ENCODE measurements at regions not wholly inside any gene's neighbourhood (a gene's known extent, or its start where the extent isn't known, plus 50 kb on each side); places are given as distances from the start of the nearest gene placed in this dataset.
A peak's percentile ranks its signal among the peaks of the same experiment; 100 is the strongest.
"Not testable (repeated sequence)": the region's sequence is repeated elsewhere in the genome, so short reads cannot be mapped to it uniquely, and the experiment has no call there.

GRCh38 chr1:113303267-113303666 lies 87.0 kb upstream of the MAGI3 start:
- DNase-seq, result peak; percentile 41
- no peak for TF ChIP-seq CTCF (conservative IDR thresholded peaks at IDR 0.05)
- no peaks in the 10 kb centered on the region for H3K27me3 Mint-ChIP-seq (ENCODE audit: low read depth)

GRCh38 chr1:113305029-113305428 lies 85.3 kb upstream of the MAGI3 start:
- H4K8ac ChIP-seq (replicated peaks; ENCODE audit: insufficient read length, low read depth, low read length); H3K4me1 Mint-ChIP-seq; H3K9me3 Mint-ChIP-seq: not testable (repeated sequence)

More at GRCh38 chr1:113303267-113303666, 87.0 kb upstream of the MAGI3 start:
- H3K4me1 Mint-ChIP-seq, result peaks cover 2% of the 10 kb centered on the region in 2 experiments; a peak in 3 of 4 replicates
- no peak overlapping the region for H2BK15ac ChIP-seq (ENCODE audit: low read depth, low read length)
- H3K23ac ChIP-seq (ENCODE audit: insufficient read length, low read depth, low read length), result no peak overlapping the region
- no peaks in the 10 kb centered on the region for H3K4me1 ChIP-seq (ENCODE audit: insufficient read depth, low read length)
- H3K56ac ChIP-seq (ENCODE audit: insufficient read length, low read depth, low read length), result no peak overlapping the region
- no peak overlapping the region for H3K27ac Mint-ChIP-seq
- H2BK12ac ChIP-seq (ENCODE audit: insufficient read length, low read depth, low read length), result no peak overlapping the region
- H2AK5ac ChIP-seq (ENCODE audit: insufficient read length, low read length), result no peak overlapping the region
- no peak overlapping the region for H4K8ac ChIP-seq (replicated peaks; ENCODE audit: insufficient read length, low read depth, low read length)
- no peak overlapping the region for H3K9ac ChIP-seq (ENCODE audit: extremely low read depth, insufficient read length, low read length)
- no CpG with 5 or more reads among the region's 9 CpGs for WGBS (ENCODE audit: extremely low coverage, insufficient read length, low lambda C conversion rate)
- H3K9me3 Mint-ChIP-seq, result no peaks in the 10 kb centered on the region
- no peak overlapping the region for H3K4me2 ChIP-seq (ENCODE audit: insufficient read depth, insufficient read length, low read length)
- no peak overlapping the region for H4K5ac ChIP-seq (ENCODE audit: insufficient read length, low read depth, low read length)
- H2AFZ ChIP-seq (ENCODE audit: low read length), result no peak overlapping the region
- H3K27ac ChIP-seq (ENCODE audit: insufficient read length, low read depth, low read length), result no peak overlapping the region
- no peaks in the 10 kb centered on the region for H3K79me2 ChIP-seq (ENCODE audit: insufficient read depth, low read length)
- H3K4me3 Mint-ChIP-seq, result no peak overlapping the region
- H3K14ac ChIP-seq (ENCODE audit: insufficient read depth, low read length), result no peak overlapping the region
- H2BK5ac ChIP-seq (ENCODE audit: insufficient read length, low read length), result no peak overlapping the region
- no peak overlapping the region for H4K91ac ChIP-seq (ENCODE audit: insufficient read length, low read depth, low read length)
- H3K18ac ChIP-seq (ENCODE audit: insufficient read length, low read depth, low read length), result no peak overlapping the region
- no peaks in the 10 kb centered on the region for H3K27me3 ChIP-seq (ENCODE audit: insufficient read depth, low read length)
- H2BK20ac ChIP-seq (ENCODE audit: low read depth, low read length, poor library complexity, severe bottlenecking), result no peak overlapping the region
- no peaks in the 10 kb centered on the region for H3K36me3 Mint-ChIP-seq (ENCODE audit: insufficient read depth in 1 of 3, low read depth in 3 of 3)
- H3K9me3 ChIP-seq (ENCODE audit: control insufficient read depth, low read depth, low read length), result no peaks in the 10 kb centered on the region
- no peaks in the 10 kb centered on the region for H3K79me1 ChIP-seq (ENCODE audit: insufficient read depth, low read depth, low read length, poor library complexity, severe bottlenecking)
- H3T11ph ChIP-seq (ENCODE audit: low read length), result no peak overlapping the region
- H3K23me2 ChIP-seq (ENCODE audit: insufficient read length, low read depth, low read length, poor library complexity, severe bottlenecking), result no peaks in the 10 kb centered on the region
- no peaks in the 10 kb centered on the region for H4K20me1 ChIP-seq (ENCODE audit: control insufficient read depth, insufficient read depth, insufficient read length)
- no peak overlapping the region for H3K4ac ChIP-seq (ENCODE audit: low read depth, low read length)
- no peak overlapping the region for H2BK120ac ChIP-seq (ENCODE audit: low read depth, low read length, poor library complexity, severe bottlenecking)

More at GRCh38 chr1:113305029-113305428, 85.3 kb upstream of the MAGI3 start:
- not testable (repeated sequence) for DNase-seq; H3K27me3 Mint-ChIP-seq (ENCODE audit: low read depth); H2AK5ac ChIP-seq (ENCODE audit: insufficient read length, low read length); H3K23me2 ChIP-seq (ENCODE audit: insufficient read length, low read depth, low read length, poor library complexity, severe bottlenecking); H2AFZ ChIP-seq (ENCODE audit: low read length); H3K18ac ChIP-seq (ENCODE audit: insufficient read length, low read depth, low read length); H3K56ac ChIP-seq (ENCODE audit: insufficient read length, low read depth, low read length); H4K5ac ChIP-seq (ENCODE audit: insufficient read length, low read depth, low read length); H3K4me3 Mint-ChIP-seq; H3T11ph ChIP-seq (ENCODE audit: low read length); H3K79me1 ChIP-seq (ENCODE audit: insufficient read depth, low read depth, low read length, poor library complexity, severe bottlenecking); H4K20me1 ChIP-seq (ENCODE audit: control insufficient read depth, insufficient read depth, insufficient read length); H3K79me2 ChIP-seq (ENCODE audit: insufficient read depth, low read length); H3K9me3 ChIP-seq (ENCODE audit: control insufficient read depth, low read depth, low read length); H2BK15ac ChIP-seq (ENCODE audit: low read depth, low read length); H2BK120ac ChIP-seq (ENCODE audit: low read depth, low read length, poor library complexity, severe bottlenecking); H3K27ac ChIP-seq (ENCODE audit: insufficient read length, low read depth, low read length); H4K91ac ChIP-seq (ENCODE audit: insufficient read length, low read depth, low read length); H2BK12ac ChIP-seq (ENCODE audit: insufficient read length, low read depth, low read length); H3K4ac ChIP-seq (ENCODE audit: low read depth, low read length); H3K27ac Mint-ChIP-seq; H3K4me1 ChIP-seq (ENCODE audit: insufficient read depth, low read length); H3K36me3 Mint-ChIP-seq (ENCODE audit: insufficient read depth in 1 of 3, low read depth in 3 of 3); H3K4me2 ChIP-seq (ENCODE audit: insufficient read depth, insufficient read length, low read length); H3K23ac ChIP-seq (ENCODE audit: insufficient read length, low read depth, low read length); H3K27me3 ChIP-seq (ENCODE audit: insufficient read depth, low read length); H3K14ac ChIP-seq (ENCODE audit: insufficient read depth, low read length); H2BK20ac ChIP-seq (ENCODE audit: low read depth, low read length, poor library complexity, severe bottlenecking); H3K9ac ChIP-seq (ENCODE audit: extremely low read depth, insufficient read length, low read length); H2BK5ac ChIP-seq (ENCODE audit: insufficient read length, low read length)
- WGBS (ENCODE audit: extremely low coverage, insufficient read length, low lambda C conversion rate), result no CpG with 5 or more reads among the region's 4 CpGs
